ENCODE measurements at regions not wholly inside any gene's neighbourhood (a gene's known extent, or its start where the extent isn't known, plus 50 kb on each side); places are given as distances from the start of the nearest gene placed in this dataset.

DNA sequence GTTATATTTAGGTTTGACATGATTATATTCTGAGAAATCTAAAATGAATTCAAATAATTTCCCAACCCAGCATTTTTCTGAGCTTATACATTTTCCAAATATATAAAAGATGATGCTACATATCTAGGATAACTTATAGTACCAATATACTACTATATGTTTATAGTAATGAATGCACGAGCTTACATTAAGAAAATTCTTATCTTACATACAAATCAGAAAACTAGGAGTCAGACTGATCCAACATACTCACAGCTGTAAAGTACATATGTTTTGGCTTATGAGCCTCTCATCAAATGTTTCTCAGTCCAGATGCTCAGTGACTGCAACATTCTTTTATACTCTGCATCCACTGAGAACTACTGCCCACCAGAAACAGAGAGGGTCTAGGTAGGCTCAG is 491.3 kb upstream of the KLF12 start:
- Histone ChIP-seq H3K4me3 (no peak overlapping the region), H3K36me3 (no peaks in the 10 kb centered on the region), H3K27me3 (no peaks in the 10 kb centered on the region), H3K27ac (no peak overlapping the region), H3K4me1 (no peaks in the 10 kb centered on the region), H3K9me3 (no peaks in the 10 kb centered on the region)
- intact Hi-C loops (cut with DNase I), result no loop called here
- no peak for DNase-seq (ENCODE audit: extremely low spot score in 2 of 2)
- no peak for TF ChIP-seq POLR2A (IDR thresholded peaks at IDR 0.05)

DNA sequence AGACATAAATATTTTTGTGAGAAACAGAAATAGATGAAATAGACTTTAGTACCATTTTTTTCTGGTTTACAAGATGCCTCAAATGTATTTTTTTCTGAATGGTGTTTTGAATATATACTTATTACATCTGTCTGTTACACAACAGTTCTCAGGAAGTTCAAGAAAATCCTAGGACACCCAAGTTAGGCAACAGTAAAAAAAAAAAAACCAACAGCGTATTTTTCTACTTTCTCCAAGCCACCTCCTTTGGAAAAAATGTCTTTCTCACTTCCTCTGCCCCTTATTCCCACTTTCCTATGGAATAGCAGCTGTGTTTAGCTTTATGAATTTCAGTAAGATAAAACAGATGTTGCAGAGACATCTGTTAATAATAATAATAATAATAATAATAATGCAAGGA is 489.6 kb upstream of the KLF12 start:
- Histone ChIP-seq H3K36me3 (no peaks in the 10 kb centered on the region), H3K9me3 (no peaks in the 10 kb centered on the region), H3K4me1 (no peaks in the 10 kb centered on the region), H3K27me3 (no peaks in the 10 kb centered on the region), H3K27ac (no peak overlapping the region), H3K4me3 (no peak overlapping the region)
- TF ChIP-seq, protein P1, sequence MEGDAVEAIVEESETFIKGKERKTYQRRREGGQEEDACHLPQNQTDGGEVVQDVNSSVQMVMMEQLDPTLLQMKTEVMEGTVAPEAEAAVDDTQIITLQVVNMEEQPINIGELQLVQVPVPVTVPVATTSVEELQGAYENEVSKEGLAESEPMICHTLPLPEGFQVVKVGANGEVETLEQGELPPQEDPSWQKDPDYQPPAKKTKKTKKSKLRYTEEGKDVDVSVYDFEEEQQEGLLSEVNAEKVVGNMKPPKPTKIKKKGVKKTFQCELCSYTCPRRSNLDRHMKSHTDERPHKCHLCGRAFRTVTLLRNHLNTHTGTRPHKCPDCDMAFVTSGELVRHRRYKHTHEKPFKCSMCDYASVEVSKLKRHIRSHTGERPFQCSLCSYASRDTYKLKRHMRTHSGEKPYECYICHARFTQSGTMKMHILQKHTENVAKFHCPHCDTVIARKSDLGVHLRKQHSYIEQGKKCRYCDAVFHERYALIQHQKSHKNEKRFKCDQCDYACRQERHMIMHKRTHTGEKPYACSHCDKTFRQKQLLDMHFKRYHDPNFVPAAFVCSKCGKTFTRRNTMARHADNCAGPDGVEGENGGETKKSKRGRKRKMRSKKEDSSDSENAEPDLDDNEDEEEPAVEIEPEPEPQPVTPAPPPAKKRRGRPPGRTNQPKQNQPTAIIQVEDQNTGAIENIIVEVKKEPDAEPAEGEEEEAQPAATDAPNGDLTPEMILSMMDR (IDR thresholded peaks at IDR 0.05), result no peak
- TF ChIP-seq POLR2A (IDR thresholded peaks at IDR 0.05) (no peak), POLR2AphosphoS5 (IDR thresholded peaks at IDR 0.05; ENCODE audit: insufficient read depth in 1 of 2, low read depth in 1 of 2) (no peak)
- no peak for DNase-seq (ENCODE audit: extremely low spot score in 2 of 2)
- intact Hi-C loops (cut with DNase I), result no loop called here

DNA sequence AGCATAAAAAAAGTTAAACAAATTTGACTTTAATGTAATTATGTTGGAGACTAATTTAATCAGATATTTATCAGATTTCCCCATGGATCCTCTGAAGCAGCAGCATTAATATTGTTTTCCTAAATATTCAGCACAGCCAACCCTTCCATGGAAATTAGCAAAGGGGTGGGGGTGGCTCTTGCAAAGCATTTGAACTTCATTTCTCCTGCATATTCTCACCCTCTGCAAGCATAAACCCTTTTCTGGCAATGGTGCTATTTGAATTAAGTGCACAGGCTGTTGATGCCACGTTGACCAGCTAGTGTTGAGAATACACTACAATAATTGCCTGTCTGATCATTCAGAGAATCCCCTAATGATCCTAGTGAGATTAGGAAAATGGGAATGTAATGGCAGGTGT is 488.1 kb upstream of the KLF12 start:
- Histone ChIP-seq H3K4me1 (no peaks in the 10 kb centered on the region), H3K27ac (no peak overlapping the region), H3K4me3 (no peak overlapping the region), H3K9me3 (no peaks in the 10 kb centered on the region), H3K36me3 (no peaks in the 10 kb centered on the region), H3K27me3 (no peaks in the 10 kb centered on the region)
- no peak for DNase-seq (ENCODE audit: extremely low spot score in 2 of 2)
- TF ChIP-seq POLR2AphosphoS5 (IDR thresholded peaks at IDR 0.05; ENCODE audit: insufficient read depth in 1 of 2, low read depth in 1 of 2) (no peak), POLR2A (IDR thresholded peaks at IDR 0.05) (no peak)
- TF ChIP-seq, protein P1 (IDR thresholded peaks at IDR 0.05), result no peak
- intact Hi-C loops (cut with DNase I), result no loop called here

DNA sequence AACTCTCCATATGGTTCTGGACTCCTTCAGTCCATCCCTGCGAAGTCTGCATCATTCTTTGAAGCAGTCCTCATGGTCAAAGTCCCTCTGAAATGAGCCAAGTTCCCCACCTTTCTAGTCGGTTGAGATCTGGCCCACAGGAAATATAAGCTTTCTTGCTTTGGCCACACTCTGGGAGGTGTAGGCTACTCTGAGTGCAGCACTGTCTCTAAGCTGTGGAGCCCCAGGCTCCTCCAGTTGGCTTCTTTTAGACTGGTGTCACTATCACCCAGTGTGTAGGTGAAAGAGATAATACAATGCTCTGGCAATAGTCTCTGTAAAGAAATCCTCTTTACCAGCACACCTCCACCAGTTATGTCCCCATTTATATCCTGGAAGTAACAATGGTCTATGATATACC is 486.5 kb upstream of the KLF12 start:
- TF ChIP-seq POLR2A (IDR thresholded peaks at IDR 0.05) (no peak), POLR2AphosphoS5 (IDR thresholded peaks at IDR 0.05; ENCODE audit: insufficient read depth in 1 of 2, low read depth in 1 of 2) (no peak)
- TF ChIP-seq, protein P1 (IDR thresholded peaks at IDR 0.05), result no peak
- no peak overlapping the region for H3K27ac ChIP-seq
- H3K27me3 ChIP-seq, result no peaks in the 10 kb centered on the region
- H3K36me3 ChIP-seq, result no peaks in the 10 kb centered on the region
- H3K4me3 ChIP-seq, result no peak overlapping the region
- intact Hi-C loops (cut with DNase I), result no loop called here
- no peaks in the 10 kb centered on the region for H3K4me1 ChIP-seq
- no peak for DNase-seq (ENCODE audit: extremely low spot score in 2 of 2)
- H3K9me3 ChIP-seq, result no peaks in the 10 kb centered on the region

DNA sequence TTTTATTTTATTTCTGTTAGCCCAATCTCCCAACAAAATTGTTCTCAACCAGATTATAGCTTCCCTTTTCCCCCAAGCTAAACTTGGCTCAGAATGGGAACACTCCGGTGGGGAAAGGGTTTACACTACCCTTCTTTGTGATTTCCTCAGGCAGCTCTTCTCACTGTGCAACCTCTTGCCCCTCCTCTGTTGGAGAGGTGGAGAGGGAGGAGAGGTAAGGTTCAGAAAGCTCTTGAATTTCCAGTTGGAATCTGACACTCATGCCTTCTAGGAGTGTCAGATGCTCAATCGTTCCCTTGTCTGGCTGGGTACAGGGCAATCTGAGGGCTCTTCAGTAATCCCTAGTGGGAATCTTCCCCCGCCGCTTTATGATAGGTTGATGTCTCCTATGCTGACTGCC is 486.1 kb upstream of the KLF12 start:
- TF ChIP-seq, protein P1 (IDR thresholded peaks at IDR 0.05), result no peak
- TF ChIP-seq POLR2A (IDR thresholded peaks at IDR 0.05) (no peak), POLR2AphosphoS5 (IDR thresholded peaks at IDR 0.05; ENCODE audit: insufficient read depth in 1 of 2, low read depth in 1 of 2) (no peak)
- no peak overlapping the region for H3K27ac ChIP-seq
- no peaks in the 10 kb centered on the region for H3K9me3 ChIP-seq
- no peak for DNase-seq (ENCODE audit: extremely low spot score in 2 of 2)
- intact Hi-C loops (cut with DNase I), result no loop called here
- H3K4me1 ChIP-seq, result no peaks in the 10 kb centered on the region
- no peaks in the 10 kb centered on the region for H3K36me3 ChIP-seq
- no peak overlapping the region for H3K4me3 ChIP-seq
- no peaks in the 10 kb centered on the region for H3K27me3 ChIP-seq

DNA sequence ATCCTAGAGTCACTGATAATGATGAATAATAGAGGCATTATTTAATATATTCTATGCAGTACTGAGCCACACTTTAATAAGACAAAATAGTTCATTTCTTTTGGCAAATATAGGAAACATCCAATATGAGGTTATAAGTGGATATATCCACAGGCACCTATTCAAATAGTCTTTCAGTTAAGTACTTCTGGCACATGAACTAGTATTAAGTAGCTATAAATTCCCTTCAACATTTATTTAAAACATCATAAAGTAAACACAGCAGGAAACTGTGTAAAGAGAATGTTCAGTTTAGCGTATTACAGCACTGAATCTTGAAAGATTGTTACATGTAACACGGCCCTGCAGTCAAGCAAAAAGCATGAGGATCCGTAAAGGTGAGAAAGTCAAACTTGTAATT is 463.3 kb upstream of the KLF12 start:
- DNase-seq (ENCODE audit: extremely low spot score in 2 of 2), result no peak
- no peaks in the 10 kb centered on the region for H3K9me3 ChIP-seq
- no peak overlapping the region for H3K27ac ChIP-seq
- H3K4me3 ChIP-seq, result no peak overlapping the region
- TF ChIP-seq, protein P1 (IDR thresholded peaks at IDR 0.05), result no peak
- TF ChIP-seq POLR2A (IDR thresholded peaks at IDR 0.05) (no peak), POLR2AphosphoS5 (IDR thresholded peaks at IDR 0.05; ENCODE audit: insufficient read depth in 1 of 2, low read depth in 1 of 2) (no peak)
- no peaks in the 10 kb centered on the region for H3K36me3 ChIP-seq
- intact Hi-C loops (cut with DNase I), result no loop called here
- H3K27me3 ChIP-seq, result no peaks in the 10 kb centered on the region
- H3K4me1 ChIP-seq, result no peaks in the 10 kb centered on the region
